ENCODE measurements at regions not wholly inside any gene's neighbourhood (a gene's known extent, or its start where the extent isn't known, plus 50 kb on each side); places are given as distances from the start of the nearest gene placed in this dataset.
"Not testable (repeated sequence)": the region's sequence is repeated elsewhere in the genome, so short reads cannot be mapped to it uniquely, and the experiment has no call there.

DNA sequence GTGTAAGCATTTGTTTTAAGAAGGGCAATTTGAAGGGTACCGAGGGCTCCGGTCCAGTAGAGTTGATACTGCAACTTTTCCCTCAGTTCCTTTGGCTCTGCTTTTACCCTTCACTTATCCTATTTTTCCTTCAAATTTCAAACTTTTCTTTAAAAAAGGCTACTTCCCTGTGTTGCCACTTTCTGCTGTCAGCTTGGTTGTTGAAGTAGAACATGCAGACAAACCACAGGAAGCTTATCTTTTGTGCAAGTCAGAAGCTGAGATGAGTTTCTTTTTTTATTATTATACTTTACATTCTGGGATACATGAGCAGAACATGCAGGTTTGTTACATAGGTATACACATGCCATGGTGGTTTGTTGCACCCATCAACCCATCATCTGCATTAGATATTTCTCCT lies 89.1 kb upstream of the FREM3 start:
- TF ChIP-seq, protein P1, sequence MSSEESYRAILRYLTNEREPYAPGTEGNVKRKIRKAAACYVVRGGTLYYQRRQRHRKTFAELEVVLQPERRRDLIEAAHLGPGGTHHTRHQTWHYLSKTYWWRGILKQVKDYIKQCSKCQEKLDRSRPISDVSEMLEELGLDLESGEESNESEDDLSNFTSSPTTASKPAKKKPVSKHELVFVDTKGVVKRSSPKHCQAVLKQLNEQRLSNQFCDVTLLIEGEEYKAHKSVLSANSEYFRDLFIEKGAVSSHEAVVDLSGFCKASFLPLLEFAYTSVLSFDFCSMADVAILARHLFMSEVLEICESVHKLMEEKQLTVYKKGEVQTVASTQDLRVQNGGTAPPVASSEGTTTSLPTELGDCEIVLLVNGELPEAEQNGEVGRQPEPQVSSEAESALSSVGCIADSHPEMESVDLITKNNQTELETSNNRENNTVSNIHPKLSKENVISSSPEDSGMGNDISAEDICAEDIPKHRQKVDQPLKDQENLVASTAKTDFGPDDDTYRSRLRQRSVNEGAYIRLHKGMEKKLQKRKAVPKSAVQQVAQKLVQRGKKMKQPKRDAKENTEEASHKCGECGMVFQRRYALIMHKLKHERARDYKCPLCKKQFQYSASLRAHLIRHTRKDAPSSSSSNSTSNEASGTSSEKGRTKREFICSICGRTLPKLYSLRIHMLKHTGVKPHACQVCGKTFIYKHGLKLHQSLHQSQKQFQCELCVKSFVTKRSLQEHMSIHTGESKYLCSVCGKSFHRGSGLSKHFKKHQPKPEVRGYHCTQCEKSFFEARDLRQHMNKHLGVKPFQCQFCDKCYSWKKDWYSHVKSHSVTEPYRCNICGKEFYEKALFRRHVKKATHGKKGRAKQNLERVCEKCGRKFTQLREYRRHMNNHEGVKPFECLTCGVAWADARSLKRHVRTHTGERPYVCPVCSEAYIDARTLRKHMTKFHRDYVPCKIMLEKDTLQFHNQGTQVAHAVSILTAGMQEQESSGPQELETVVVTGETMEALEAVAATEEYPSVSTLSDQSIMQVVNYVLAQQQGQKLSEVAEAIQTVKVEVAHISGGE (CRISPR knock-in tag; IDR thresholded peaks at IDR 0.05) = not testable (repeated sequence)
- not testable (repeated sequence) for TF ChIP-seq SIX5 (IDR thresholded peaks at IDR 0.05; ENCODE audit: low read depth, low read length, severe bottlenecking); HCFC1 (IDR thresholded peaks at IDR 0.05; ENCODE audit: low read length); POLR2A (IDR thresholded peaks at IDR 0.05; ENCODE audit: low read depth, low read length); FOS (IDR thresholded peaks at IDR 0.05; ENCODE audit: borderline replicate concordance, extremely low read depth, insufficient read length); EZH2 (IDR thresholded peaks at IDR 0.05; ENCODE audit: borderline replicate concordance, control insufficient read depth, low read depth, low read length); POLR2AphosphoS5 (IDR thresholded peaks at IDR 0.05; ENCODE audit: low read length); EP300 (IDR thresholded peaks at IDR 0.05; ENCODE audit: borderline replicate concordance in 1 of 2, control insufficient read depth in 1 of 2, low read depth in 2 of 2, low read length in 2 of 2)
- TF ChIP-seq, protein P2, sequence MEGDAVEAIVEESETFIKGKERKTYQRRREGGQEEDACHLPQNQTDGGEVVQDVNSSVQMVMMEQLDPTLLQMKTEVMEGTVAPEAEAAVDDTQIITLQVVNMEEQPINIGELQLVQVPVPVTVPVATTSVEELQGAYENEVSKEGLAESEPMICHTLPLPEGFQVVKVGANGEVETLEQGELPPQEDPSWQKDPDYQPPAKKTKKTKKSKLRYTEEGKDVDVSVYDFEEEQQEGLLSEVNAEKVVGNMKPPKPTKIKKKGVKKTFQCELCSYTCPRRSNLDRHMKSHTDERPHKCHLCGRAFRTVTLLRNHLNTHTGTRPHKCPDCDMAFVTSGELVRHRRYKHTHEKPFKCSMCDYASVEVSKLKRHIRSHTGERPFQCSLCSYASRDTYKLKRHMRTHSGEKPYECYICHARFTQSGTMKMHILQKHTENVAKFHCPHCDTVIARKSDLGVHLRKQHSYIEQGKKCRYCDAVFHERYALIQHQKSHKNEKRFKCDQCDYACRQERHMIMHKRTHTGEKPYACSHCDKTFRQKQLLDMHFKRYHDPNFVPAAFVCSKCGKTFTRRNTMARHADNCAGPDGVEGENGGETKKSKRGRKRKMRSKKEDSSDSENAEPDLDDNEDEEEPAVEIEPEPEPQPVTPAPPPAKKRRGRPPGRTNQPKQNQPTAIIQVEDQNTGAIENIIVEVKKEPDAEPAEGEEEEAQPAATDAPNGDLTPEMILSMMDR (IDR thresholded peaks at IDR 0.05 in 2 of 3, conservative IDR thresholded peaks at IDR 0.05 in 1 of 3; ENCODE audit: control insufficient read depth in 2 of 3, extremely low read depth in 1 of 3, insufficient read depth in 1 of 3, low read depth in 3 of 3, low read length in 3 of 3) = not testable (repeated sequence)
- TF ChIP-seq, protein P3, sequence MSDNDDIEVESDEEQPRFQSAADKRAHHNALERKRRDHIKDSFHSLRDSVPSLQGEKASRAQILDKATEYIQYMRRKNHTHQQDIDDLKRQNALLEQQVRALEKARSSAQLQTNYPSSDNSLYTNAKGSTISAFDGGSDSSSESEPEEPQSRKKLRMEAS (IDR thresholded peaks at IDR 0.05; ENCODE audit: low read depth, low read length) = not testable (repeated sequence)

Measured in GM12878 (cell line).